ENCODE measurements at regions not wholly inside any gene's neighbourhood (a gene's known extent, or its start where the extent isn't known, plus 50 kb on each side); places are given as distances from the start of the nearest gene placed in this dataset.

- no peak for DNase-seq
Measured at GRCh38 chr10:124285587-124286527, 132.9 kb downstream of the OAT start.

GRCh38 chr10:124283949-124284250 is 134.8 kb downstream of the OAT start:
- no peak for DNase-seq

GRCh38 chr10:124283215-124283948 is 135.3 kb downstream of the OAT start:
- DNase-seq, result no peak

- DNase-seq, result no peak
Measured at GRCh38 chr10:124282326-124282725, 136.4 kb downstream of the OAT start.

GRCh38 chr10:124281666-124282065 is 137.1 kb downstream of the OAT start:
- DNase-seq, result no peak

GRCh38 chr10:124280916-124281315 is 137.8 kb downstream of the OAT start:
- DNase-seq, result no peak

- DNase-seq, result no peak
Measured at GRCh38 chr10:124279882-124280281, 138.8 kb downstream of the OAT start.

- DNase-seq, result no peak
Measured at GRCh38 chr10:124279298-124279697, 139.4 kb downstream of the OAT start.

- DNase-seq, result no peak
Measured at GRCh38 chr10:124278356-124278755, 140.4 kb downstream of the OAT start.

- no peak for DNase-seq
Measured at GRCh38 chr10:124273141-124273540, 145.6 kb downstream of the OAT start.

- DNase-seq, result no peak
Measured at GRCh38 chr10:124271676-124272075, 147.0 kb downstream of the OAT start.

- DNase-seq, result no peak
Measured at GRCh38 chr10:124270530-124271327, 148.0 kb downstream of the OAT start.

GRCh38 chr10:124268976-124269375 is 149.7 kb downstream of the OAT start:
- no peak for DNase-seq

- no peak for DNase-seq
Measured at GRCh38 chr10:124267911-124268549, 150.7 kb downstream of the OAT start.

- DNase-seq, result no peak
Measured at GRCh38 chr10:124267231-124267885, 151.4 kb downstream of the OAT start.

GRCh38 chr10:124266468-124267230 is 152.1 kb downstream of the OAT start:
- DNase-seq, result no peak

GRCh38 chr10:124265776-124266467 is 152.8 kb downstream of the OAT start:
- DNase-seq, result no peak

- DNase-seq, result no peak
Measured at GRCh38 chr10:124265391-124265745, 153.4 kb downstream of the OAT start.

GRCh38 chr10:124264711-124265390 is 153.9 kb downstream of the OAT start:
- no peak for DNase-seq

- no peak for DNase-seq
Measured at GRCh38 chr10:124264271-124264670, 154.5 kb downstream of the OAT start.
